ENCODE measurements at regions not wholly inside any gene's neighbourhood (a gene's known extent, or its start where the extent isn't known, plus 50 kb on each side); places are given as distances from the start of the nearest gene placed in this dataset.
A peak's percentile ranks its signal among the peaks of the same experiment; 100 is the strongest.

GRCh38 chr6:3912361-3913076, 63.3 kb downstream of the FAM50B start:
- Histone ChIP-seq H3K27ac (ENCODE audit: extremely low read depth, low read depth, low read length) (peak overlapping the region; percentile 44), H3K9me3 (ENCODE audit: control insufficient read depth, insufficient read depth, low read depth, low read length) (no peaks in the 10 kb centered on the region), H3K36me3 (ENCODE audit: control insufficient read depth in 2 of 2, insufficient read depth in 1 of 2, low read length in 2 of 2) (no peaks in the 10 kb centered on the region), H3K4me3 (ENCODE audit: low read depth, low read length) (no peak overlapping the region), H3K4me1 (ENCODE audit: control insufficient read depth, insufficient read depth, low read length) (peaks cover 31% of the 10 kb centered on the region)
- ChIA-PET POLR2A (interaction anchor here (0.6 to 1.8 kb wide), 4 partner anchors 29 to 223 kb away, joined by 3 to 9 read pairs (median 6); partner anchors contain the start of genes ECI2 and FAM50B), CTCF (interaction anchor here (0.7 to 5.9 kb wide), 13 partner anchors 9 to 171 kb away, joined by 3 to 37 read pairs (median 4); partner anchors contain the start of gene FAM50B)
- no peak for TF ChIP-seq ZNF324 (tag by site-specific recombination; IDR thresholded peaks at IDR 0.05)
- peak; percentile 96 for TF ChIP-seq ZNF664 (tag by site-specific recombination; IDR thresholded peaks at IDR 0.05)

DNA sequence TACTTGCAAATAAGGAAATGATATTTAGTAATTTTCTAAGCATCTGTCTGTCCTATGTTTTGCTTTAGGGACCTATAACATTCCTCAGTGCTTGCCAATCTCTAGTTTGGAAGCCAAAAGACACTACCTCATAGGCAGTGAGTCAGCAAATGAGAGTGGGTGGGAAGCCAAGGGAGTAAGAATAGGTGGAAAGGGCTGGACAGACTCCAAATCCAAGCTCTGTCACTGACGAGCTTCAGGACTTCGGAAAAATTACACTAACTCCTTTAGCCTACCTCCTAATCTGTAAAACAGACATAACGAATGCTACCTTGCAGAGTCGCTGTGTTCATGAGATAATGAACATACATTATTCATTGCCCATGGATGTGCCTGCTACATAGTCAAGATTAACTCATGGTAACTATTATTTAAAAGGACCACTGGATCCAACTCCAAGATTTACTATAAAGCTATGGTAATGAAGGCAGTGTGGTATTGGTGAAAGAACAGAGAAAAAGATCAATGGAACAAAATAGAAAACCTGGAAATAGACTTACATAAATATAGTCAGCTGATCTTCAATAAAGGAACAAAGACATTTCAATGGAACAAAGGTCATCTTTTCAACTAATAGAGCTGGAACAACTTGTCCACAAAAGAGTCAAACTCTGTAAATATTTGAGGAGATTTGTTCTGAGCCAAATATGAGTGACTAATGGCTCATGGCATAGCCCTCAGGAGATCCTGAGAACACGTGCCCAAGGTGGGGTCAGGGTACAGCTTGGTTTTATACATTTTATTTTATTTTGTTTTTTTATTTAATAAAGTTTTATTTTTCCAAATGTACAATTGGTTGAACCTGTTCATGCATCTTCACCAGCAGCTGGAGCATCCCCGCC, 64.1 kb downstream of the FAM50B start:
- Histone ChIP-seq H3K36me3 (ENCODE audit: control insufficient read depth in 2 of 2, insufficient read depth in 1 of 2, low read length in 2 of 2) (no peaks in the 10 kb centered on the region), H3K4me1 (ENCODE audit: control insufficient read depth, insufficient read depth, low read length) (peaks cover 31% of the 10 kb centered on the region), H3K27ac (ENCODE audit: extremely low read depth, low read depth, low read length) (peak overlapping the region; percentile 44), H3K9me3 (ENCODE audit: control insufficient read depth, insufficient read depth, low read depth, low read length) (no peaks in the 10 kb centered on the region), H3K4me3 (ENCODE audit: low read depth, low read length) (no peak overlapping the region)
- ChIA-PET POLR2A (interaction anchor here (0.6 to 1.8 kb wide), 6 partner anchors 20 to 222 kb away, joined by 3 to 9 read pairs (median 4); partner anchors contain the start of genes ECI2 and FAM50B), CTCF (interaction anchor here (0.7 to 5.9 kb wide), 14 partner anchors 9 to 172 kb away, joined by 3 to 37 read pairs (median 4); partner anchors contain the start of gene FAM50B)
- TF ChIP-seq ZNF248 (tag by site-specific recombination; IDR thresholded peaks at IDR 0.05) (no peak), ZNF221 (tag by site-specific recombination; IDR thresholded peaks at IDR 0.05; ENCODE audit: borderline replicate concordance) (no peak), ZSCAN23 (tag by site-specific recombination; IDR thresholded peaks at IDR 0.05) (no peak), MYNN (tag by site-specific recombination; IDR thresholded peaks at IDR 0.05; ENCODE audit: borderline replicate concordance) (no peak), ZSCAN18 (tag by site-specific recombination; IDR thresholded peaks at IDR 0.05) (no peak), ZNF571 (tag by site-specific recombination; IDR thresholded peaks at IDR 0.05) (no peak), ZNF610 (tag by site-specific recombination; IDR thresholded peaks at IDR 0.05; ENCODE audit: borderline replicate concordance) (no peak), ZNF133 (tag by site-specific recombination; IDR thresholded peaks at IDR 0.05) (no peak), KLF8 (tag by site-specific recombination; IDR thresholded peaks at IDR 0.05) (peak; percentile 78), ZNF639 (tag by site-specific recombination; IDR thresholded peaks at IDR 0.05) (peak; percentile 70; the same call in 1 of the 2 replicates), ZNF302 (tag by site-specific recombination; IDR thresholded peaks at IDR 0.05; ENCODE audit: low read depth) (no peak), GLIS1 (tag by site-specific recombination; IDR thresholded peaks at IDR 0.05) (peak; percentile 44; the same call in 1 of the 2 replicates), ZNF837 (tag by site-specific recombination; IDR thresholded peaks at IDR 0.05) (no peak), BCL11B (tag by site-specific recombination; IDR thresholded peaks at IDR 0.05; ENCODE audit: low read depth) (no peak), SETDB1 (IDR thresholded peaks at IDR 0.05; ENCODE audit: insufficient read length, low read length) (no peak), ZNF701 (tag by site-specific recombination; IDR thresholded peaks at IDR 0.05) (no peak), GLI2 (tag by site-specific recombination; IDR thresholded peaks at IDR 0.05; ENCODE audit: borderline replicate concordance, low read depth) (0 out of 2 replicates have a peak, but pooled peaks have one; percentile 44), ZNF510 (tag by site-specific recombination; IDR thresholded peaks at IDR 0.05; ENCODE audit: insufficient replicate concordance) (no peak), ZNF473 (tag by site-specific recombination; IDR thresholded peaks at IDR 0.05) (no peak), ZNF777 (tag by site-specific recombination; IDR thresholded peaks at IDR 0.05; ENCODE audit: borderline replicate concordance) (no peak), ZNF184 (tag by site-specific recombination; IDR thresholded peaks at IDR 0.05) (peak; percentile 81), ZNF416 (tag by site-specific recombination; IDR thresholded peaks at IDR 0.05) (no peak), ZSCAN30 (tag by site-specific recombination; IDR thresholded peaks at IDR 0.05) (no peak)
- TF ChIP-seq, protein P1, sequence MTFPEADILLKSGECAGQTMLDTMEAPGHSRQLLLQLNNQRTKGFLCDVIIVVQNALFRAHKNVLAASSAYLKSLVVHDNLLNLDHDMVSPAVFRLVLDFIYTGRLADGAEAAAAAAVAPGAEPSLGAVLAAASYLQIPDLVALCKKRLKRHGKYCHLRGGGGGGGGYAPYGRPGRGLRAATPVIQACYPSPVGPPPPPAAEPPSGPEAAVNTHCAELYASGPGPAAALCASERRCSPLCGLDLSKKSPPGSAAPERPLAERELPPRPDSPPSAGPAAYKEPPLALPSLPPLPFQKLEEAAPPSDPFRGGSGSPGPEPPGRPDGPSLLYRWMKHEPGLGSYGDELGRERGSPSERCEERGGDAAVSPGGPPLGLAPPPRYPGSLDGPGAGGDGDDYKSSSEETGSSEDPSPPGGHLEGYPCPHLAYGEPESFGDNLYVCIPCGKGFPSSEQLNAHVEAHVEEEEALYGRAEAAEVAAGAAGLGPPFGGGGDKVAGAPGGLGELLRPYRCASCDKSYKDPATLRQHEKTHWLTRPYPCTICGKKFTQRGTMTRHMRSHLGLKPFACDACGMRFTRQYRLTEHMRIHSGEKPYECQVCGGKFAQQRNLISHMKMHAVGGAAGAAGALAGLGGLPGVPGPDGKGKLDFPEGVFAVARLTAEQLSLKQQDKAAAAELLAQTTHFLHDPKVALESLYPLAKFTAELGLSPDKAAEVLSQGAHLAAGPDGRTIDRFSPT (tag by site-specific recombination; IDR thresholded peaks at IDR 0.05), result peak; percentile 84
- TF ChIP-seq, protein P2, sequence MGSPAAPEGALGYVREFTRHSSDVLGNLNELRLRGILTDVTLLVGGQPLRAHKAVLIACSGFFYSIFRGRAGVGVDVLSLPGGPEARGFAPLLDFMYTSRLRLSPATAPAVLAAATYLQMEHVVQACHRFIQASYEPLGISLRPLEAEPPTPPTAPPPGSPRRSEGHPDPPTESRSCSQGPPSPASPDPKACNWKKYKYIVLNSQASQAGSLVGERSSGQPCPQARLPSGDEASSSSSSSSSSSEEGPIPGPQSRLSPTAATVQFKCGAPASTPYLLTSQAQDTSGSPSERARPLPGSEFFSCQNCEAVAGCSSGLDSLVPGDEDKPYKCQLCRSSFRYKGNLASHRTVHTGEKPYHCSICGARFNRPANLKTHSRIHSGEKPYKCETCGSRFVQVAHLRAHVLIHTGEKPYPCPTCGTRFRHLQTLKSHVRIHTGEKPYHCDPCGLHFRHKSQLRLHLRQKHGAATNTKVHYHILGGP (tag by site-specific recombination; IDR thresholded peaks at IDR 0.05), result no peak
